PC-3 (cell line): ENCODE measurements at regions not wholly inside any gene's neighbourhood (a gene's known extent, or its start where the extent isn't known, plus 50 kb on each side); places are given as distances from the start of the nearest gene placed in this dataset.

Experiments
- ATAC-seq: fragments of 200-7000 bp; cut with Tn5 transposase; 2 replicates; pipeline ENCODE4 v1.9.1; 2020; ENCODE audit warnings: mild to moderate bottlenecking, moderate library complexity
- BruUV-seq: library from RNA; stranded (reverse); fragments of 400-500 nt; replicated peaks from 2 replicates; lab custom pipeline; 2021; lab: Mats Ljungman, UMichigan
- CTCF ChIA-PET: fragments of 300-600 bp; sonication (Branson Sonifier 250); formaldehyde crosslinking; loops from one replicate; lab custom pipeline; 2022; ENCODE audit warnings: antibody characterized with exemption; lab: Charles Lee
- POLR2A ChIA-PET: fragments of 300-600 bp; sonication (Branson Sonifier 250); formaldehyde crosslinking; loops from one replicate; lab custom pipeline; 2022; ENCODE audit warnings: antibody characterized with exemption; ENCODE audit not compliant: unreplicated experiment; lab: Charles Lee
- DNase-seq: peaks from one replicate; pipeline ENCODE4 v3.0.0-alpha.2; 2015
- H2AFZ ChIP-seq: fragments of 300-600 bp; sonication (generic); 2 replicates; pipeline ENCODE4 v1.6.0; 2016; ENCODE audit warnings: antibody characterized with exemption, low read length
- H3F3A ChIP-seq: fragments of 300-600 bp; sonication (generic); one replicate; pipeline ENCODE4 v1.6.0; 2017; ENCODE audit warnings: antibody characterized with exemption, low read length, control low read depth, mild to moderate bottlenecking; ENCODE audit not compliant: unreplicated experiment
- H3K27ac ChIP-seq: fragments of 300-600 bp; sonication (generic); 2 replicates; pipeline ENCODE4 v1.5.1; 2016; ENCODE audit warnings: mild to moderate bottlenecking, low read length
- H3K27me3 ChIP-seq: fragments of 300-600 bp; sonication (generic); 2 replicates; pipeline ENCODE4 v1.6.1; 2016; ENCODE audit warnings: low read length, mixed read lengths
- H3K36me3 ChIP-seq: fragments of 300-600 bp; sonication (generic); 2 replicates; pipeline ENCODE4 v1.6.1; 2016; ENCODE audit warnings: low read depth, mixed run types, low read length, mixed read lengths
- H3K4me1 ChIP-seq: fragments of 300-600 bp; sonication (generic); 2 replicates; pipeline ENCODE4 v1.5.1; 2016; ENCODE audit warnings: low read length; ENCODE audit not compliant: insufficient read depth
- H3K4me2 ChIP-seq: fragments of 300-600 bp; sonication (generic); 2 replicates; pipeline ENCODE4 v1.6.0; 2016; ENCODE audit warnings: low read length
- H3K4me3 ChIP-seq: fragments of 300-600 bp; sonication (generic); 2 replicates; pipeline ENCODE4 v1.5.1; 2016; ENCODE audit warnings: mild to moderate bottlenecking, low read length, mixed read lengths
- H3K79me2 ChIP-seq: fragments of 300-600 bp; sonication (generic); 2 replicates; pipeline ENCODE4 v1.6.1; 2017; ENCODE audit warnings: low read length, mixed read lengths
- H3K9ac ChIP-seq: fragments of 300-600 bp; sonication (generic); 2 replicates; pipeline ENCODE4 v1.6.0; 2016; ENCODE audit warnings: mild to moderate bottlenecking, low read length
- H3K9me2 ChIP-seq: fragments of 300-600 bp; sonication (generic); replicated peaks from 2 replicates; pipeline ENCODE4 v1.6.1; 2016; ENCODE audit warnings: mixed run types, low read length, mixed read lengths
- H3K9me3 ChIP-seq: fragments of 300-600 bp; sonication (generic); 2 replicates; pipeline ENCODE4 v1.6.1; 2016; ENCODE audit warnings: low read length, mixed read lengths
- H4K20me1 ChIP-seq: fragments of 300-600 bp; sonication (generic); 2 replicates; pipeline ENCODE4 v1.6.1; 2016; ENCODE audit warnings: low read length, mixed read lengths
- EZH2 ChIP-seq: fragments of 300-600 bp; sonication (generic); IDR thresholded peaks from one replicate; pipeline ENCODE4 v1.6.1; 2017; ENCODE audit warnings: antibody characterized with exemption, mild to moderate bottlenecking, low read length; ENCODE audit not compliant: unreplicated experiment
- EZH2phosphoT487 ChIP-seq: fragments of 300-600 bp; sonication (generic); IDR thresholded peaks from 2 replicates; pipeline ENCODE4 v1.6.1; 2018; ENCODE audit warnings: mild to moderate bottlenecking, antibody characterized with exemption, low read length, borderline replicate concordance
- intact Hi-C: fragments of 100-400 bp; cut with micrococcal nuclease; formaldehyde crosslinking; loops from 2 replicates; pipeline ENCODE4 v1.9.0; 2023
- TF ChIP-seq, protein P1 (sequence below): fragments of 300-600 bp; sonication (generic); conservative IDR thresholded peaks from 2 replicates; pipeline ENCODE4 v1.5.1; 2017; ENCODE audit warnings: antibody characterized with exemption, low read depth, mild to moderate bottlenecking, low read length

GRCh38 chr9:16925426-16925825 is 55.0 kb upstream of the BNC2 start:
- ChIA-PET POLR2A (no interaction called here), CTCF (no interaction called here)
- Histone ChIP-seq H2AFZ (no peak overlapping the region), H3K4me2 (no peak overlapping the region), H3K36me3 (no peaks in the 10 kb centered on the region), H3K4me1 (peaks cover 29% of the 10 kb centered on the region), H4K20me1 (no peaks in the 10 kb centered on the region), H3K9me3 (no peaks in the 10 kb centered on the region), H3K79me2 (no peaks in the 10 kb centered on the region), H3F3A (no peaks in the 10 kb centered on the region), H3K27me3 (no peaks in the 10 kb centered on the region), H3K9me2 (no peaks in the 10 kb centered on the region), H3K9ac (no peak overlapping the region), H3K4me3 (no peak overlapping the region), H3K27ac (no peak overlapping the region)
- no TSS peak for BruUV-seq
- DNase-seq: no peak
- intact Hi-C loops: loop anchor here (10.0 kb wide), 2 partner anchors 351 to 1051 kb away; no protein-coding TSS in a partner anchor
- ATAC-seq: no peak
- TF ChIP-seq, protein P1, sequence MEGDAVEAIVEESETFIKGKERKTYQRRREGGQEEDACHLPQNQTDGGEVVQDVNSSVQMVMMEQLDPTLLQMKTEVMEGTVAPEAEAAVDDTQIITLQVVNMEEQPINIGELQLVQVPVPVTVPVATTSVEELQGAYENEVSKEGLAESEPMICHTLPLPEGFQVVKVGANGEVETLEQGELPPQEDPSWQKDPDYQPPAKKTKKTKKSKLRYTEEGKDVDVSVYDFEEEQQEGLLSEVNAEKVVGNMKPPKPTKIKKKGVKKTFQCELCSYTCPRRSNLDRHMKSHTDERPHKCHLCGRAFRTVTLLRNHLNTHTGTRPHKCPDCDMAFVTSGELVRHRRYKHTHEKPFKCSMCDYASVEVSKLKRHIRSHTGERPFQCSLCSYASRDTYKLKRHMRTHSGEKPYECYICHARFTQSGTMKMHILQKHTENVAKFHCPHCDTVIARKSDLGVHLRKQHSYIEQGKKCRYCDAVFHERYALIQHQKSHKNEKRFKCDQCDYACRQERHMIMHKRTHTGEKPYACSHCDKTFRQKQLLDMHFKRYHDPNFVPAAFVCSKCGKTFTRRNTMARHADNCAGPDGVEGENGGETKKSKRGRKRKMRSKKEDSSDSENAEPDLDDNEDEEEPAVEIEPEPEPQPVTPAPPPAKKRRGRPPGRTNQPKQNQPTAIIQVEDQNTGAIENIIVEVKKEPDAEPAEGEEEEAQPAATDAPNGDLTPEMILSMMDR: no peak
- TF ChIP-seq EZH2phosphoT487: no peak

DNA sequence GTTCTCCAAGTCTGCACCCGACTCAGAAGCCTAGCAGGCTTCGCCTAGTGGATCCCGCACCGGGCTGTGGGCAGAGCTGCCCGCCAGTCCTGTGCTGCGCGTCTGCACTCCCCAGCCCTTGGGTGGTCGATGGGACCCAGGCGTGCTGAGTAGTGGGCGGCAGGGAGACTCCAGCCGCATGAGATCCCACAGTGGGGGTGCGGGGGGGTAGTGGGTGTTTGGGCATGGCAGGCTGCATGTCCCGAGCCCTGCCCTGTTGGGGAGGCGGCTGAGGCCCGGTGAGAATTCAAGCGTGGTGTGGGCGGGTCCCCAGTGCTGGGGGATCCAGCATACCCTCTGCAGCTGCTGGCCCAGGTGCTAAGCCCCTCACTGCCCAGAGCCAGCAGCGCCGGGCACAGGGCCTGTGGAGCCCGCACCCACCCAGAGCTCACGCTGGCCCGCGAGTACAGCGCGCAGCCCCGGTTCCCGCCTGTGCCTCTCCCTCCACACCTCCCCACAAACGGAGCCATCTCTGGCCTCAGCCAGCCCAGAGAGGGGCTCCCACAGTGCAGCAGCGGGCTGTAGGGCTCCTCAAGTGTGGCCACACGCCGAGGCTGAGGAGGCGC is 53.9 kb upstream of the BNC2 start:
- Histone ChIP-seq H4K20me1 (no peaks in the 10 kb centered on the region), H3K36me3 (no peaks in the 10 kb centered on the region), H3K27ac (no peak overlapping the region), H3K4me1 (peaks cover 29% of the 10 kb centered on the region), H3K4me3 (no peak overlapping the region), H3F3A (no peaks in the 10 kb centered on the region), H3K4me2 (no peak overlapping the region), H3K9ac (no peak overlapping the region), H3K27me3 (no peaks in the 10 kb centered on the region), H3K9me3 (no peaks in the 10 kb centered on the region), H3K79me2 (no peaks in the 10 kb centered on the region), H2AFZ (no peak overlapping the region), H3K9me2 (no peaks in the 10 kb centered on the region)
- ATAC-seq: no peak
- BruUV-seq: no TSS peak
- TF ChIP-seq EZH2 (no peak), EZH2phosphoT487 (no peak)
- TF ChIP-seq, protein P1: no peak
- DNase-seq: no peak
- intact Hi-C loops: loop anchor here (5.0 to 10.0 kb wide), 3 partner anchors 57 to 1050 kb away; no protein-coding TSS in a partner anchor
- CTCF ChIA-PET: no interaction called here
- POLR2A ChIA-PET: no interaction called here

- no peak overlapping the region for H3K9ac ChIP-seq
- TF ChIP-seq, protein P1: peak; percentile 59
- TF ChIP-seq EZH2: no peak
- peak overlapping the region; percentile 52 for H3K27ac ChIP-seq
- DNase-seq (peak; percentile 77), ATAC-seq (peak; percentile 95)
- no peaks in the 10 kb centered on the region for H4K20me1 ChIP-seq
- H3K27me3 ChIP-seq: no peaks in the 10 kb centered on the region
- H3K4me1 ChIP-seq: peaks cover 21% of the 10 kb centered on the region
- ChIA-PET POLR2A (interaction anchor here (0.6 kb wide), 1 partner anchor 108 kb away, joined by 6 read pairs; no protein-coding TSS in a partner anchor), CTCF (no interaction called here)
- no TSS peak for BruUV-seq
- peak overlapping the region; percentile 39; the same call in 1 of the 2 replicates for H2AFZ ChIP-seq
- H3K4me2 ChIP-seq: peak overlapping the region; percentile 58
- H3K9me2 ChIP-seq: no peaks in the 10 kb centered on the region
- intact Hi-C loops: loop anchor here (1.0 to 10.0 kb wide), 5 partner anchors 55 to 1047 kb away; no protein-coding TSS in a partner anchor
- no peaks in the 10 kb centered on the region for H3K9me3 ChIP-seq
- no peak overlapping the region for H3K4me3 ChIP-seq
- no peaks in the 10 kb centered on the region for H3F3A ChIP-seq
- H3K36me3 ChIP-seq: no peaks in the 10 kb centered on the region
- H3K79me2 ChIP-seq: no peaks in the 10 kb centered on the region
Measured at GRCh38 chr9:16921855-16922254, 51.4 kb upstream of the BNC2 start.
